Keratinocyte (primary cell): ENCODE measurements at regions not wholly inside any gene's neighbourhood (a gene's known extent, or its start where the extent isn't known, plus 50 kb on each side); places are given as distances from the start of the nearest gene placed in this dataset.

Source experiments
- DNase-seq: peaks from one replicate; pipeline ENCODE4 v3.0.0-alpha.2; 2011; ENCODE audit warnings: low read depth, missing footprints, low spot score
- FAIRE-seq: peaks from 2 replicates; lab custom pipeline; 2011; peaks lifted over from hg19 to GRCh38; lab: Jason Lieb, UNC
- H2AFZ ChIP-seq: 2 replicates; pipeline ENCODE4 v1.6.0; 2012; ENCODE audit warnings: low read length, control low read depth, inconsistent platforms; ENCODE audit not compliant: control insufficient read depth
- H3K27ac ChIP-seq: 2 replicates; pipeline ENCODE4 v1.5.1; 2011; ENCODE audit warnings: low read length; ENCODE audit not compliant: control insufficient read depth, insufficient read depth
- H3K27me3 ChIP-seq: 3 replicates; pipeline ENCODE4 v1.6.0; 2011; ENCODE audit warnings: low read length; ENCODE audit not compliant: control insufficient read depth, insufficient read depth; ENCODE audit errors: extremely low read depth
- H3K36me3 ChIP-seq, 2 experiments: 2 replicates in 1 of 2; 3 replicates in 1 of 2; pipeline ENCODE4 v1.5.1; 2011; ENCODE audit warnings: low read length in 2 of 2, mild to moderate bottlenecking in 1 of 2; ENCODE audit not compliant: control insufficient read depth in 2 of 2, insufficient read depth in 2 of 2; ENCODE audit errors: extremely low read depth in 1 of 2
- H3K4me1 ChIP-seq: 3 replicates; pipeline ENCODE4 v1.5.1; 2011; ENCODE audit warnings: low read length; ENCODE audit not compliant: control insufficient read depth, insufficient read depth; ENCODE audit errors: extremely low read depth
- H3K4me2 ChIP-seq: 3 replicates; pipeline ENCODE4 v1.6.0; 2011; ENCODE audit warnings: low read depth, low read length; ENCODE audit not compliant: control insufficient read depth, insufficient read depth; ENCODE audit errors: extremely low read depth
- H3K4me3 ChIP-seq, 3 experiments: fragments of 200-600 bp in 1 of 3; sonication (generic) in 1 of 3; 2 replicates in 2 of 3; 3 replicates in 1 of 3; pipeline ENCODE4 v1.5.1; 2011 to 2016; ENCODE audit warnings: low read length in 3 of 3, mild to moderate bottlenecking in 3 of 3, control low read depth in 2 of 3, inconsistent platforms in 1 of 3, low read depth in 1 of 3, mixed read lengths in 1 of 3, mixed run types in 1 of 3, moderate library complexity in 1 of 3; ENCODE audit not compliant: control insufficient read depth in 2 of 3, insufficient read depth in 2 of 3; ENCODE audit errors: extremely low read depth in 1 of 3
- H3K79me2 ChIP-seq: 2 replicates; pipeline ENCODE4 v1.6.0; 2012; ENCODE audit warnings: low read length; ENCODE audit not compliant: control insufficient read depth, insufficient read depth
- H3K9ac ChIP-seq: 3 replicates; pipeline ENCODE4 v1.6.0; 2011; ENCODE audit warnings: low read length; ENCODE audit not compliant: control insufficient read depth, insufficient read depth; ENCODE audit errors: extremely low read depth
- H3K9me1 ChIP-seq: 3 replicates; pipeline ENCODE4 v1.6.0; 2011; ENCODE audit warnings: low read length; ENCODE audit not compliant: control insufficient read depth, insufficient read depth; ENCODE audit errors: extremely low read depth
- H3K9me3 ChIP-seq: 2 replicates; pipeline ENCODE4 v1.5.1; 2012; ENCODE audit warnings: low read depth, low read length; ENCODE audit not compliant: control insufficient read depth
- H4K20me1 ChIP-seq: 3 replicates; pipeline ENCODE4 v1.6.0; 2011; ENCODE audit warnings: low read length; ENCODE audit not compliant: control insufficient read depth, insufficient read depth; ENCODE audit errors: extremely low read depth
- CTCF ChIP-seq, 3 experiments: IDR thresholded peaks in 1 of 3; conservative IDR thresholded peaks in 1 of 3; optimal IDR thresholded peaks in 1 of 3; 2 replicates in 2 of 3; 3 replicates in 1 of 3; pipeline versions ENCODE3 to v1.5.1; 2011; ENCODE audit warnings: low read length in 3 of 3, mild to moderate bottlenecking in 3 of 3, moderate library complexity in 2 of 3, control low read depth in 1 of 3, inconsistent platforms in 1 of 3; ENCODE audit not compliant: insufficient read depth in 2 of 3; ENCODE audit errors: extremely low read depth in 1 of 3
- EZH2 ChIP-seq: IDR thresholded peaks from one replicate; pipeline ENCODE4 v1.6.1; 2012; ENCODE audit warnings: inconsistent platforms, mild to moderate bottlenecking, low read length, moderate library complexity
- dilution Hi-C: fragments of 300-500 bp; cut with MboI; formaldehyde crosslinking; loops from one replicate; pipeline ENCODE4 v1.7.0; 2020; ENCODE audit warnings: low sequenced_read_pairs; ENCODE audit not compliant: extremely low pct_ligation_motif_present

GRCh38 chr15:87614704-87615103, 641.8 kb downstream of the NTRK3 start:
- Histone ChIP-seq H3K79me2 (no peaks in the 10 kb centered on the region), H3K27me3 (no peaks in the 10 kb centered on the region), H3K9me1 (no peaks in the 10 kb centered on the region), H4K20me1 (no peaks in the 10 kb centered on the region), H3K4me1 (peaks cover 4% of the 10 kb centered on the region), H3K4me3 (no peak overlapping the region), H3K9me3 (no peaks in the 10 kb centered on the region), H3K4me2 (no peak overlapping the region), H2AFZ (no peak overlapping the region), H3K36me3 (no peaks in the 10 kb centered on the region), H3K27ac (no peak overlapping the region), H3K9ac (no peak overlapping the region)
- FAIRE-seq (no peak), DNase-seq (no peak)
- TF ChIP-seq EZH2 = no peak
- TF ChIP-seq CTCF (optimal IDR thresholded peaks at IDR 0.05 in 1 of 3, IDR thresholded peaks at IDR 0.05 in 1 of 3, conservative IDR thresholded peaks at IDR 0.05 in 1 of 3; ENCODE audit: extremely low read depth in 1 of 3, insufficient read depth in 2 of 3, low read length in 3 of 3) = no peak
- dilution Hi-C loops = no loop called here

GRCh38 chr15:87610366-87610765, 646.2 kb downstream of the NTRK3 start:
- Histone ChIP-seq H3K79me2 (no peaks in the 10 kb centered on the region), H3K4me3 (no peak overlapping the region), H3K9me3 (no peaks in the 10 kb centered on the region), H4K20me1 (no peaks in the 10 kb centered on the region), H2AFZ (no peak overlapping the region), H3K4me2 (no peak overlapping the region), H3K4me1 (peaks cover 5% of the 10 kb centered on the region), H3K27me3 (no peaks in the 10 kb centered on the region), H3K9me1 (no peaks in the 10 kb centered on the region), H3K27ac (no peak overlapping the region), H3K9ac (no peak overlapping the region), H3K36me3 (no peaks in the 10 kb centered on the region)
- TF ChIP-seq CTCF (optimal IDR thresholded peaks at IDR 0.05 in 1 of 3, IDR thresholded peaks at IDR 0.05 in 1 of 3, conservative IDR thresholded peaks at IDR 0.05 in 1 of 3; ENCODE audit: extremely low read depth in 1 of 3, insufficient read depth in 2 of 3, low read length in 3 of 3) (no peak), EZH2 (no peak)
- FAIRE-seq (no peak), DNase-seq (no peak)
- dilution Hi-C loops = no loop called here
